SK-N-DZ (cell line): ENCODE measurements at regions not wholly inside any gene's neighbourhood (a gene's known extent, or its start where the extent isn't known, plus 50 kb on each side); places are given as distances from the start of the nearest gene placed in this dataset.

Experiments used
- DNase-seq: peaks from one replicate; pipeline ENCODE4 v3.0.0-alpha.2; 2015; ENCODE audit warnings: low spot score
- small RNA-seq, 2 experiments: library from RNA; depleted of rRNA; stranded (forward); fragments of <200 nt; gene quantifications; one replicate each; pipeline ENCODE3, GENCODE V24; 2014

DNA sequence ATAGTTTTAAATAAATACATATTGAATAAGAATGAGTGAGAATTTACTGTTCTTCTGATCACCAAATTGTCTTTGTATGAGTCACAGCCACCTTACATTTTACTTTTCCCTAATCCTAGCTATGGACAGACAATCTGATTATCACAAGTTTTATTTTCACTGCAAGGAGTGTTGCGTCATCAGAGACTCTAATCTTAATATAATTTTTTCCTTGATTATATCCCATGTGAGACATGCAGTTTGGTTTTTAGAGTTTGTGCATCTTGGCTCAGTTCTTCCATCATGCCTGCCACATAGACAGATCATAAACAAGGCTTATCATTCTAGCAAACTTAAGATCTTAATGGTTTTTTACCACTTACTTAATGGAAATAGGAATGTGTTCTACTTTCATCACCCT lies 478.5 kb upstream of the CDH18 start:
- DNase-seq = no peak

GRCh38 chr5:20463206-20463605 lies 475.2 kb upstream of the CDH18 start:
- DNase-seq = peak; percentile 61

GRCh38 chr5:20446121-20446520 lies 458.1 kb upstream of the CDH18 start:
- DNase-seq = no peak

- DNase-seq = no peak
Measured at GRCh38 chr5:20445326-20445860, 457.4 kb upstream of the CDH18 start.

GRCh38 chr5:20434786-20435185 lies 446.8 kb upstream of the CDH18 start:
- DNase-seq = no peak

- DNase-seq = no peak
Measured at GRCh38 chr5:20420991-20421595, 433.1 kb upstream of the CDH18 start.

Small RNAs in the stretch of these regions (small RNA-seq; reads per million reads assigned to genes)
- 0 reads per million in 2 experiments for gene AC091946.2
- gene AC140172.1 = 0 reads per million in 2 experiments
